Bone marrow (tissue), 2 donors: ENCODE measurements at regions not wholly inside any gene's neighbourhood (a gene's known extent, or its start where the extent isn't known, plus 50 kb on each side); places are given as distances from the start of the nearest gene placed in this dataset.
"Not testable (repeated sequence)": the region's sequence is repeated elsewhere in the genome, so short reads cannot be mapped to it uniquely, and the experiment has no call there.

Experiments
- DNase-seq, 2 donors: peaks; one replicate each; lab custom pipeline; 2025; lab: John Stamatoyannopoulos, UW

DNA sequence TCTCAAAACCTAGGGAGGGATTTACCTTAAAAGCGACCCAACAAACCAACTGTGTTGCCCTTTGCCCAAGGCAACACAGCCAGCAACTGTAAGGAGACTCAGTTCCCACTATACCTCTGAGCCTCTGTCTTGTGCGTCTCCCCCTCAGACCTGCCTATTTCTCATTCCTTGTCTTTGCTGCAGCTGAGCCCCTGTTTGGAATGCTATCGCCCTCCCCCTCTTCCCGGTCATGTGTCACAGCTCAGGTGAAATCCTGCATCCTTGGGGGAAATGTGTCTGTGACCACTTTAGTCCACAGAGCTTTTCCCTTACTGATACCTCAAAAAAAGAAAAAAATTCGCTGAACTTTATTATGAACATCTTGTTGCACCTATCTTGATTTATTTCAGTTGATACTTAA is 52.0 kb upstream of the LRIG1 start:
- DNase-seq: no peak

DNA sequence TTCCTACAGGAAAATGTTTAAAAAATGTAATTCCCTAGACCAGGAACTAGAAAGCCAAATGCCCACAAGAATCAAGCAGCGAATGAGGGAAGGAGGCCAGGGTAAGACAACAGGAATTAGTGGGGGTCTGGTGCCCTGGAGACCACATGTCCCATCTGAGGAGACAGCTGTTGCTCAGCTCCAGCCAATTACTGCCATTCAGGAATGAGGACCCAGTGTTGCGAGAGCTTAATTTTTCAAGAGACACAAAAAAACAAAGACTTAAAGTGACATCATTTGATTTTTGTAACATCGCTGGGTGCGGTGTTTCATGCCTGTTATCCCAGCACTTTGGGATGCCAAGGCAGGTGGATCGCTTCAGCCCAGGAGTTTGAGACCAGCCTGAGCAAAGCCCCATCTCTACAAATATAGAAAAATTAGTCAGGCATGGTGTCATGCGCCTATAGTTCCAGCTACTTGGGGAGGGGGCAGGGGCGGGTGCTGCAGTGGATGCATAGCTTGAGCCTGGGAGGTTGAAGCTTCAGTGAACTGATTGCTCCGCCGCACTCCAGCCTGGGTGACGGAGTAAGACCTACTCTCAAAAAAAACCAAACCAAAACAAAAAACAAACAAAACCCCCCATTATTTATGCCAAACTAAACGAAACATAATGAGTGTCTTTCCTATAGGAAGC is 52.8 kb upstream of the LRIG1 start:
- DNase-seq: no peak

DNA sequence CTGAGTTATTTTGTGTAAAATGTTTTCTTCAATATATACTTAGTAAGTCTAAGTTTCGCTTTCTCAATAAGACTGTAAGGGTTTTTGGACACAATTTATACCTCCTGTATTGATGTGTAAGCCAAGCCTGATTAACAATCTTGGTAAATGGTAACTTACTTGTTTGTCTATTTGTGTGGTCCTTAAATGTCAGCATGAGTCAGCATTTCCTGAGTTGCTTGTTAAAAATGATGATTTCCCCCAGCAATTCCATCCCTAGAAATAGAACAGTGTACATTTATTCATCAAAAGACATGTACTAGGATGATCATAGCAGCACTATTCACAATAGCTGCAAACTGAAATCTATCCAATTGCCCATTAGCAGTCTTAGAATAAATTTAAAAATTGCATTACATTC is 53.4 kb upstream of the LRIG1 start:
- no peak for DNase-seq

DNA sequence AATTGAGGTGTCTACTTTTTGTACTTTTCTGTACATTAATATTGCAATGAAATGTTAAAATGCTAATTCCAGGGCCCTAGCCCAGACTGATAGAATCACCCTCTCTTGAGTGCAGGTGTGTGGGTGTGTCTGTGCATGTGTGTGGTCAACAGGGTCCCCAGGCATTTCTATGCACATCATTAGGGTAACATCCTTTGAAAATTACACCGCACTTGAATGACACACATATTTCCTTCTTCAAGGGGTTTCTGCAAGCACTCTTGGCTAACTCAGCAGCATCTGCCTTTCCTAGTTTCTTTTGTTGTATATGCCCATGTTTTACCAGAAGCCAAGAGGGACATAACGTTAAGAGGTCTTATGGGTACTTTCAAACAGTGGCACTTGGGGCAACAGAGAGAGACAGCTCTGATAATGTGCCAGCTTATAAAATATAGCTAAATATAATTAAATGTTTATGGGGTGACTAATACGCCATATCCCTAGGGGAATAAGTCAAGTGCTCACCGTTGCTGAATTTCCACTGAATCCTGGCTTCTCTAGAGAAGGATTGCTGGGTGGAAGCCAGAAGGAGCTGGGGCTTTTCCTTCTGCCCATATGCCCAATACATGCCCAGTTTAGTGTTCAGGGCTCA is 54.5 kb upstream of the LRIG1 start:
- DNase-seq: no peak

DNA sequence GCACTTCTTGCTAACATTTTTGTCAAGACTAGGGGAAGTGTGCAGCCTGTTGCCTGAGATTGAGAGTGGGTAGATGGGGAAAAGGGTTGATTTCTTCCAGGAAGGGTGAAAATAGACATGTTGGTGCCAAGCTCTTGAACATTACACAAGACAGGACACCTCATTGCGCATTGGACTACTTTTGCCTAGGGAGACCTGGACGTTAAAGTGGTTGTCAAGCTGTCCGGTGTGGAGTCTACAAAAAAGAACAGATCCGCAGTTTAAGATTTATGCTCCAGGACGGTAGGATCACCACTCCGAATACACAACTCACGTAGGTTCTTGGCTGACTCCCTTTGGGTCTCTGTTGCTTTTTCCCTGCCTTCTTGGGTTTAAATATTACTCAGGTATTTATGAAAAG is 56.3 kb upstream of the LRIG1 start:
- no peak for DNase-seq

DNA sequence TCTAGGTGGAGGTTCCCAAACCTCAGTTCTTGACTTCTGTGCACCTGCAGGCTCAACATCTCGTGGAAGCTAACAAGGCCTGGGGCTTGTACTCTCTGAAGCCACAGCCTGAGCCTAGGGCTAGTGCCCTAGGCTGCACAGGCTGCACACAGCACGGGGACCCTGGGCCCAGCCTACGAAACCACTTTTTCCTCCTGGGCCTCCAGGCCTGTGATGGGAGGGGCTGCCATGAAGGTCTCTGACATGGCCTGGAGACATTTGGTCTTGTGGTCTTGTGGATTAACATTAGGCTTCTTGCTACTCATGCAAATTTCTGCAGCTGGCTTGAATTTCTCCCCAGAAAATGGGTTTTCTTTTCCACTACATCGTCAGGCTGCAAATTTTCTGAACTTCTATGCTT is 59.1 kb upstream of the LRIG1 start:
- not testable (repeated sequence) for DNase-seq

DNA sequence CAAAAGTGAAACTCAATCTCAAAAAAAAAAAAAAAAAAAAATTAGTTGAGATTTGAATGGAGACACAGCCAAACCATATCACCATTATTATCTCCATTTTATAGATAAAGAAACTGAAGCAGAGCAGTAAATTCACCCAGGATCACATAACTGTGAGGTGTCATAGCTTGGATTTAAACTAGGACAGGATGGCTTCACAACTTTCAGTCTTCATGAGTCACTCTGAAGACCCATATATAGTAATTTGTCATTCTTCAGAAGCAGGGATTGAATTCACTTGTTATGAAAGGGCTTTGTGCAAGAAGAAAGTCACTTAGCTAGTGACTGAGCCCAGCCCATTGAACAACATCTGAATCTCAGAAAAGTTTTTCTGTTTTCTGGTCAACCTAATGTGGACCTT is 60.5 kb upstream of the LRIG1 start:
- DNase-seq: no peak

DNA sequence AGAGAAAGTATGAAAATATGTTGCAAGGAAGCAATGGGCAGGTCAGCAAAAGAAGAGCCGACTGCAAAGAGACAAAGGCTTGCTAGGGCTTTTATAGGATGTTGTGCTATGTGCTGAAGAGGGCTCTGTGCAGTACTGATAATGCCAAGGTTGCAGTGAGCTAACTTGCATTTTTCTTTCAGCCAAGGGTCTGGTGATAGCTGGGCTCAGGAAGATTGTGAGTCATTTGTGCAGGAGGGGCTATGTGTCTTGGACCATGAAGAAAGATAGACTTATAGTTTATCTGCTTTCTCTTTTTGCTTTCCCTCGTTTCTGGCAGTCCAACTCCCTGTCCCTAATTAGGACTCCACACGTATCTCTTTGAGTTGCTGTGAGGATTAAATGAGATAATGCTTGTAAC is 64.5 kb upstream of the LRIG1 start:
- no peak for DNase-seq

DNA sequence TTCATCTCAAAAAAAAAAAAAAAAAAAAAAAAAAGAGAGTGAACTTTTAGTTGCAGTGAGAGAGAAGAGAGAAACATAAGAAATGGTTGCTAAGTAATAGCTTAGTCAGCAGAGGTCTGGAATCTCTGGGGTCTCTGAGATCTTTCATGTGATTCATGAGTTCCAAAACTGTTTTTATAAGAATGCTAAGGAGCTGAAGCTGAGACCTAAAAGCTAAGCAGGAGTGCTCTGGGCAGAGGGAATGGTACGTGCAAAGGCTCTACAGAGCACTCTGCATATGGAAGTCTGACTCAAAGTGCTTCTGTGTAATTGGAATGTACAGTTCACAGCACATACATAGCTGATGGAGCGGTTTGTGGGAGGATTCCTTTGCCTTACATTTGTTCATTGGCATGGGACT is 66.3 kb upstream of the LRIG1 start:
- DNase-seq: no peak

DNA sequence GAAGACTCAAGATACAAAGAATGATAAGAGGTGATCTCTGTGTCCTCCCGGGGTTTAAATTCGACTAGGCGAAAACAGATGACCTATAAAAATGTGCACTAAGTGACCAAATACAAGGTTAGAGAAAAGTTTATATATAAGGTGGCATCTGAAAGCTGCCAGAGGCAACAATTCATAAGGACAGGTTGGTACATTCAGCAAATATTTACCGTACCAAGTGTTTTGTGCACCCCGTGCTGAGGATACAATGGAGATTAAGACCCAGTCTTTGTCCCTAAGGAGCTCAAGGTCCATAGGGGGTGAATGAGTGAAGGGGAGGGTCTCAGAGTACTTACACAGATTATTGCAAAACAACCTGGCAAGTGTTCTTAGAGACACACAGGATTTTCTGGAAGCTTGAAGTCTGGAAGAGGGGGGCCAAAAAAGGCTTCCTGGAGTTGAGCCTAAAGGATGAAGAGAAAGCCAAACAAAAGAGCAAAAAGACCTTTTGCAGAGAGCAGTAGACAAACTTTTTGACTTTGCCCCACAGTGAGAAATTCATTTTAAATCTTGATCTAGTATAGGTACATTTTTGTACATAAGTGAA is 71.4 kb upstream of the LRIG1 start:
- DNase-seq: no peak

DNA sequence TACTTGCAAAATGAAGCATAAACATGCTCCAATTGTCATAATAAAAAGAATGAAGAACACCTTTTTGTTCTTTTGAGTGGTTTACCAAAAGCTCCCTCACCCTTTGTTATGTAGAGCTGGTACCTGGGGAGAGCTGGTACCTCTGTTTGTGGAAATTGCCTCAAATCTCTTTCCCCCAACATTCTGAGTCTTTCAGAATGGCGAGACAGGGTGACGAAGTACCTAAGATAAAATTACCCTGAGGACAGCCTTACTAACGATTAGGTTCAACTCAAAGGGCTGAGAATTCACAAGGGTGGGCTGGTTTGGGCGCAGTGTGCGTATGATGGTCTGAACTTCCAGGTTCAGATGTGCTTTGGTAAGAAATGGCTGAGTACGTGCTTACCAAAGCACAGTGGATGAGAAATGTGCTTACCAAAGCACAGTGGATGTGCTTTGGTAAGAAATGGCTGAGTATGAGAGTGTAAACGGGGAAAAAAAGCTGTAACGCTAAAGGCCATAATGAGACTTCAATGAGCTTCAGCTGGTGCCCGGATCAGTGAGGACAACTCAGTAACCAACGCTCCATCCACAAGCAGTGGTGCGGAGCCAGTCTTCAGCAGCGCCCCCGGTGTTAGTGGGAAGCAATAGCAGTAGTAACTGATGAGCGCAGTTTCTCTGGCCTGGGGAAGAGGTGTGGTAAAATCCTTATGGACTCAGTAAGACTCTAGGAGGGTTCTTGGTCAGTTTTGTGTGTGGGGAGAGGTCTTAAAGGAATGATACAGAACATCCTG is 72.3 kb upstream of the LRIG1 start:
- no peak for DNase-seq

DNA sequence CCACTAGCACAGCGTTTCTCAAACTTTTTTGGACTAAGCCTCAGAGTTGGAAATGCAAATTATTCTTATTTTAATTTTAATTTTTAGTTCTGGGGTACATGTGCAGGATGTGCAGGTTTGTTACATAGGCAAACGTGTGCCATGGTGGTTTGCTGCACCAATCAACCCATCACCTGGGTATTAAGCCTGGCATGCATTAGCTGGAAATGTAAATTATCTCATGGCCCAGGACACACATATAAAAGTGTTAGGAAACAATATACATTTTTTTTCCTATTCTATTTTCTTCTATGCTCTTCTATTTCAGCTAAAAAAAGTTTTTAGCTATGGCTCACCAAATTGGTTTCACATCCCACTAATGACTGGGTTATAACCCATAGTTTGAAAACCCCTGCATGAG is 73.3 kb upstream of the LRIG1 start:
- no peak for DNase-seq

DNA sequence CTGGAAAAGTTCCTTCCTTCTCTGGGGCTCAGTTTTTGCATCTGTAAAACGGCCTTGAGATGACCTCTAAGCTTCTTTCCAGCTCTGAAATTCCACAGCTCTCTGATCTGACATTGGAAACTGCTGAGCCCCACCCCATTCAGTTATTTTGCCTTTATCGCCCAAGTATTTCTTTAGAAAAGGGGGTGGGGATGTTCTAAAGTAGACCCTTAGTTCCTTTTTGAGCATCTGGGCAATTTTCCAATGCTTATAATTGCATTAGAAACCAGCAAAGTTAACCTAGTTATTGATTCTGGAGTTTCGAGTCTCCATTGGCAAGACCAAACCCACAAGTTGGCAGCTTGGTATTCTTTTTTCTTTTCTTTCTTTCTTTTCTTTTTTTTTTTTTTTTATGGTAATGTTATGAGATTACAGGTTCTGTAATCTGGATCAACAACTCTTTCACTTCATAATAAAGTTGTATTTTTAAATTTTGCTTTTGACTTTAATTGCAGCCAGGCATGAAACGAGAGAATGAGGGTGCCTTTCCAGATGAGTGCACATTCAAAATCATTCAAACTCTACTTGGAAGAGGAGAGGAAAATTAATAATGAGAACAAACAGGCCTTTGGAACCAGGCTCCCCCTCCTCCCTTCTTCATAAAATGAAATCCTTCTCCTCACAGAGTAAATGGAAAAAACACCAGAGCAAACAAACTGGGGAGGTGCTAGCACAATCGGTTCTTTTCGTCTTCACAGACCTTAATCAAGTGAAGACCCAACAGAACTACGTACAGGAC is 76.8 kb upstream of the LRIG1 start:
- no peak for DNase-seq

DNA sequence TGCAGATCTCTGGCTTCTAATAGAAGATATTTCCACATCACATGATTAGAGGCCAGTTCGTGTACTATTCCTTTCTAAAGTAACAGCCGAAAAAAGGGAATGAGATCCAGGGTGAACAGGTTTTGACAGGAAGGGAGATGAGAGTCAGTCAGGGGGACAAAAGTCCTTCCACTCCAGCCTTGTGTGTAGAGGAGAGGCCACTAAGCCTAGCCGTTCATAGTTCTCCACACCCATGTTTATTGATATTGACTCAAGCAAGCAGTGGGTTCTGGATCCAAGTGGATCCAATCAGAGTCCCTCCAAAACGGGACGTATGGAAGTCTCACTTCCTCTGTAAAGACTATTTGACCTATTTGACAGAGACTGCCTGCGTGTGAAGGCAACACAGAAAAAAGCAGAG is 80.4 kb upstream of the LRIG1 start:
- DNase-seq: no peak

DNA sequence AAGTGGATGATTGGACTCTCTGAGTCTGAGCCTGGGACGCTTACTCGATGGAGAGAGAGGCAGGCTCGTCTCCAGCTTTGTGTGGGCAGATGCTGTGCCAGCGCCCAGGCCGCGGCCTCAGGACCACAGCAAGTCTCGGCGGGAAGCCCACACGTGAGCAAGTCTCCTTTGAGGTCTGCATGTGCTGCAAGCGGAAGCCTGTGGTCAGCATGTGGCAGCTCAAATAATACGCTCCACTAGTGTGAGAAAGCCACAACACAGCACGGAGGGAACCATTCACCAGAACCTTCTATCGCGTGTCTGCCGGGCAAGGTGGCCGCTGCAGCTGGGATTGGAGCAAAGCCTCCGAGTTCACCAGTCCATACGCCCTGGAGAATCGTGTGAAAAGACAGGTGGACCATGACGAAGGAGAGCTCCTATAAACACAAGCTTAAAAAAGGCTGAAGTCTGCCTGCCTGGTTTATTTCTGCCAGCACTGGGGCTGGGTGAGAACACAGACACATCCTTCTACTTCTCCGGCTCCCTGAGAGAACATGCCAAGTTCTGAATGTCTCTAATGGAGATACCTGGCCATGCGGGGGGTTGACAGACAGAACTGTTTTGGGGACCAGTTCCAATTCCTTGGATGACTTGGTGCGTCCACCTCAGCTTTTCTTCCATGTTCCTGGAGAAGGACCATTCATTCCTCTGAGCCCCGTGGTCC is 82.0 kb upstream of the LRIG1 start:
- DNase-seq: no peak

DNA sequence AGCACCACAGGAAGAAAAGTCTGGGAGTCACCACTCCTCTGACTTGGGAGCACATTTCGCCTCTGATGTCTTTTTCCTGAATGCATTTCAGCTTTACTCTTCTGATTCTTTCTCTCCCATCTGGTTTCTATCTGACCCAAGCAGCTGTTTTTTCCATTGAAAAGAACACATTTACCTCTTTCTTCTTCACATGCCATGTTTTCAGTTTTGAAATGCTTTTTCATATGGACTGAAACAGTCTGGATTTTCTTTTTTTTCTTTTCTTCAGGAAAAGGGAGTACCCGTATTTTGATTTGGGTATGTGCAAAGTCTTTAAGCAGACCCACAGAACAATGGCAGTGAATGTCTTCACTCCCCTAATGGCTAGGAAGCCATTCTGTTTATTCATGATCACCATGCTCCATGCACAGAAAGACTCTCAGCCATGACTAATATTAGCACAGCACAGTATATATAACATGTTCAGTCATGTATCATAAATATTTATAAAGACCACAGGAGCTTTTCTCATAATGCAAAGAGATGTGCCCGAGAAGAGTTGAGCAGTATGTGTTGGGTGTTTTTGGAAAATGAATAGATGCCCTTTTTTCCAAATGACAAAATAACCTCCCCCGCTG is 82.7 kb upstream of the LRIG1 start:
- no peak for DNase-seq

DNA sequence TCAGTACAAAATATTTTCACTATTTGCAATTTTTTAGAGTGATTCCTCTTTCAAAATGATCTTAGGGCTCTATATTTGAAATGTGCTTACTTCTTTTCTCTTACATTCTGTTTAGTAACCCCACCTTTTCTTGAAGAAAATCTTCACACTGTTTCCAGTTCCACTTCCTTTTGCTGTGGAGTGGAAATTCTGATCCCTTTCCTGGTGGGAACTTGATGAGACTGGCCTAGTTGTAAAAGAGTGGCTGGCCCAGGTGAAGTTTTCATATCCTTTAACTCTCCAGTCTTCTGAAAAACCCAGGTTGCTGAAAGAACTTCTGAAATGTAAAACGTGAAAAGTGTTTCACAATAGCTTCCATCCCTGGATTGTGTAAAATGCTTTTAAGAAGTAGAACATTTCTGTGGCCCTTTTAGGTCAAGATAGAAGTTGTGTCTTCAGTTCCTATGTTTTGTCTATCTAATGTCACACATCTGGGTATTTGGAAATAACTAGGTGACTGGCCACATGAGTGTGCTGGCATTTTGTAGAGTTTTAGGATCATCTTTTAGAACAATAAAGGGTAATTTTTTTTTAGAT is 84.8 kb upstream of the LRIG1 start:
- DNase-seq: no peak

DNA sequence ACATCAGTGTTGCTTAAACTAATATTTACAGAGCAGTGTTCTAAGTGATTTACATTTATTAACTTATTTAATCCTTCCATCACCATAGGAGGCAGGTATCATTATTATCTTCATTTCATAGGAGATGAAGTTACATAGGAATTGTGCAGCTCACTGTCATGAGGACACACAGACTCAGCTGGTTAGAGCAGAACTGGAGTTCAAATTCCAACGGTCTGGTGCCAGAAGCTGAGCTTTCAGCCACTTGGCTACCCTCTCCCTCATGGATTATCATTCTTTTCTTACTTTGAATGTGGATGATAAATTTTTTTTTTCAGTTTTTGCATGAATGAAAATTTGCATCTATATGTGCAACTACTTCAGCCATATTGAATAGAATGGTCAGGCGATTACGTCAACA is 86.0 kb upstream of the LRIG1 start:
- no peak for DNase-seq

DNA sequence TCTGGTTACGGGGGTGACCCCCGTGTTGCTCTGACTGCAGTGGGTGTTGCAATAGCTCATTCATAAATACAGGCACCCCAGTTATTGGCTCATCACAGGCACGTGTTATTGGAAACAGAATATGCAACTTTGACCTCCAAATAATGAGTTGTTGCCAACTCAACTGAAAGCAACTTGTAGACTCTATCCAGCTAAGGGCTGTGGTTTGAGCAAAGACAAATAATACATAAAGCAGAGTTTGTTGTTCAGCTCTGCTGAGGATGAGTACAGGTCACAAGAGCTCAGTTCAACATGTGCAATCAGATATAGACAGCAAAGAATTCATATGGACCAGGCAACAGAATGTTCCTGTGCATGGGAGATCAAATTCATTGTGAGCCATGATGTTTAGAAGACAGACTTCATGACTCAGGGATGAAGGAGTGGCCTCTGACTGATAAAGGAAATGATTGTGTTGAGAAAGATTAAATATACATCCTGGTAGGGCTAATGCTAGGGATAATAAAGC is 87.6 kb upstream of the LRIG1 start:
- DNase-seq: no peak

DNA sequence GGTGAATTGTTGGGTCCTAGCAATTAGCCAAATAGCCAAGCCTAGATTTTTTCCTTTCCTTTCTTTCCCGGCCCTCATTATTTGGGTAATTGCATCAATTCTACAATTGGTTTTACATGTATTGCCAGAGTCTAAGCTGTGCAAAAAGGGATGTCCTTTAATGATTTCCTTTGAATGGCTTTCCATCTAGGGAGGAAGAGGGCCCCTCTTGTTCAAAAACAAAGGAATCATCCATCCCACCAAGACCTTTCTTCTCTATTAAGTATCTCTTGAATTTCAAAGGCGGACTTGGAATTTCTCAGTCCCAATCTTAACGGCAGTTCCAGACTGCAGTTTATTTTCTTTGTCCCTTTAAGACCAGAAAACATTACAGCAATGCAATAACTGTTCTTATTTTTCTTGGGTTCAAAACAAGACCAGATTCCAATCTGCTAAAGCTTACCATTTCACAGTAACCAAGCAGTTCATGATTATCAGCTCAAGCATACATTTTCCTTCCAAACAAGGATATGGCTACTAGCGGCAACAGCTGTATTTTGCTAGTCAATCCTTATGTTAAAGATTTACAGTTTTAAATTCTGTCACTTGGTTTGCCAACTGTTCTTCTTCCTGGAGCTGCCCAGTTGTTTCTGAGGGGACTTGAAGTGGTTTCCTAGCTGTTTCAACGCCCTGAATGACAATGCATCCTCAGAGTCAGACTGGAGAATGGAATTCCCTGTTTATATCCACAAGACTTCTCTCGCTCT is 91.4 kb upstream of the LRIG1 start:
- no peak for DNase-seq
